GM21825 (cell line): ENCODE measurements at regions not wholly inside any gene's neighbourhood (a gene's known extent, or its start where the extent isn't known, plus 50 kb on each side); places are given as distances from the start of the nearest gene placed in this dataset.
"Not testable (repeated sequence)": the region's sequence is repeated elsewhere in the genome, so short reads cannot be mapped to it uniquely, and the experiment has no call there.

Experiments
- ATAC-seq: cut with Tn5 transposase; IDR thresholded peaks from one replicate; pipeline ENCODE4 v1.9.1; 2021; ENCODE audit warnings: mild to moderate bottlenecking, moderate library complexity; ENCODE audit not compliant: unreplicated experiment

DNA sequence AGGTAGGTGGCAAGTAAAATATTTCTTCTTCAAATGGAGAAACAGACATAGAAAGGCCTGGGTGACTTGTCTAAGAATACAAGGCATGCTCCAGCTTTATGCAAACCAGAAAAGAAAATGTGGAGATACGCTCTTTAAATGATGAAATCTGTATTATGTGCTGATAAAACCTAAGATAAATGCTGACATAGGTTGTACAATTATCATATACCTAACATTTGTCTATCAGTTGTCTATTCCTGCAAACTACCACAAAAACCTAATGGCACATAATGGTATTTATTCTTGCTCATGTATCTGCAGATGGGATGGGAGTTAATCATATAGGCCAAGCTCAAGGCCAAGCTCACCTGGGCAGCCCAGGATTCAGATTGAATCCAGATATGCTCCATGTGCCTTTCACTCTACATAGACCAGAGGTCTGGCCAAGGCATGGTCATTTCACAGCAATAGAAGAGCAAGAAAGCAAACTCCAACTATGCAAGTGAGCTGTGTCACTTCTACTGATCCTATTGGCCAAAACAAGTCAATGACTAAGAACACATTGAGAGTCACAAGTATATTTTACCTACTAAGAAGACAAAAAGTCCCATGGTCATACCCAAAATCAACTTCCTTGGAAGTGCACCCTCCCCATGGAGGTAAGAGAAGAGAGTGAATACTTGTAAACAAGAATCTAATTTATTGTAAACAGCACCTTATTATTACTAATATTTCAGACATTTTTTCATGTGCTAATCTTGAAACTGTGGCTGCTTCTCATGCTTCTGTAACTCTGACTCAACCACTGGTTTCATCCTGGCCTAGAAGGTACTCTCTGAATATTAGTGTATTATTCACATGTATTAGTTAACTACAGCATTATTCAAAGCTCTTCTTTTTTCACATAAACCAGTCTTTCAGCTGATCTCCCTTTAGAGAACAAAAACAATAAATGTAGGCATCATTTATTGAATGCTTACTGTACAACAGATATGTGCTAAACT is 270.7 kb upstream of the SOX9 start:
- no peak for ATAC-seq

DNA sequence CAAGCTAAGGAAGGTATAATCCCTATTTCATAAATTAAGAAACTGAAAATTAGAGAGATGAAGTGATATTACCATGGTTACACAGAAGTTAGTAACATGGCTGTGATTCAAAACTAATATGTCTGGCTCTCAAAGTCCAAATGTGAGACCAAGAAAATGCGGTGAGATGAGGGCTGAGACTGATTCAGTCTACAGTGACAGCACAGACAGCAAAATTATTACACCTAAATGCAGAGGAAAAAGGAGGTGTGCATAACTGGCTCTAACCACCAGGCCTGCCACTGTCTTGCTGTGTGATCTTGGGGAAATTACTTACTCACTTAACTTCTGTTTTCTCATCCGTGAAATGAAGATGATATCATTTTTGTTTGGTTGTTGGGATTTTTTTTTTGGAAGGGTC is 270.0 kb upstream of the SOX9 start:
- ATAC-seq, result no peak

DNA sequence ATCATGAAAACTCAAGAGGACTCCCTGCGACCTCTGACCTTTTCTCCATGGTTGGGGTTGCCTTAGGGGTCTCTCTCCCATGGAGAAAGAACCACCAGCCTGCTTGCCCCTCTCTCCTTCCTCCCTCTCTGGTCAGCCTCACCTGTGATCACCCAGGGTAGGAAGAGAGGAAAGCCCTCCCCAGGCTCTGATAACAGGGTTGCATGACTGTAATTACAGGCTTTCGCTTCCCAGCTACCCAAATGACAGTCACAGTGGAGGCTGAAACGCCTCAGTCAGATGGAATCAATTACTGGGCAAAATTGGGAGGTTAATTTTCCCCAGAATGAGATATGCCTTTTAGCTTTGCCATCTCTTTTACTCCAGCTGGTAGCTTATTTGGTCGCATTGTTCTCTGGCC is 265.8 kb upstream of the SOX9 start:
- ATAC-seq, result no peak

DNA sequence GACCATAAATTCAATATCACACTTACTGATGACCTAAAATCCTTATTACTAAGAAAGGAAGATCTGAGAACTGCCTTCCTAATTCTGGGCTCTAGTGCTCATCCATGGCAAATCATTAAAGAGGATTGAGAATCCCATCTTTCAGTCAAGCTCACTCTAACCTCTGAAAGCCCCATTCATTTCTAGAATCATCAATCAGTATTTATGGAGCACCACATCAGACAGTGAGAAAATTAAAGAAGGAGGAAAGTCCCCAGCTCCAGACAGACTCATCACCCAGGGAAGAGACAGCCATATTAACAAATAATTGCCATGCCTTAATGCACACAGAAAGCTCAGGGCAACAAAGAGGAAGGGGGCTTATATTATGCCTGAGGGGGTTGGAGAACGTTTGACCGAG is 256.1 kb upstream of the SOX9 start:
- ATAC-seq, result no peak

DNA sequence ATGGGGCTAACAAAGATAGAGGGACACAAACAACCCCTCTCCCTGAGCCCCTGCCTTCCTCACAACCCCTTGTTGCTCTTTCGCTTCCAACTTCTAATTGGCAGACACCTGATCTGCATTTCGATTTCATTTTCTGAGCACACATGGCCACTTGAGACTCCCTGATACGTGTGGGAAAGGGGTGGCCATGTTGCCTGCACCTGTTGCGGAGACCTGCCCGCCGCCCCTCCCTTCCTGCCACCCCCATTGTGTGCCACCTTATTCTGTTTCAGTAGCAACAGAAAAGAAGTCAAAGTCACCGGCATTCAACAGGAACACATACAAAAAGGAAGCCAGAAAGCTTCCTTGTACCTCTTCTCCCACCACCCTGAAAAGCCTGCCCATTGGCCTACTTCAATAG is 254.7 kb upstream of the SOX9 start:
- no peak for ATAC-seq

DNA sequence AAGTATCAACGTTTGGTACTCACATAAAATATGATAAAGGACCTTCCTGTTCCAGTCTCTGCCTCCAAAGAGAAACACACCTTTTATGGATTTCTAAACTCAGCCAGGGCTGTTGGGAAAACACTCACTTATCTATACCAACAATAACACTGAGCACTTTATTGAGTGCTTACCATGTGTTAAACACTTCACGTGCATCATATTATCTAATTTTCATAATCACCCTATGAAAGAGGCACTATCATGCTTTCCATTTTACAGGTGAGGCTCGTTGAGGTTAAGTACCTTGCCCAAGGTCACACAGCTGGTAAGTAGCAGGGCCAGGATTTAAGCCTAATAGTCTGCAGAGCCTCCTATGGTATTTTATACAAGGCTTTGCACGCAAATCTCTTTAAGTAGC is 251.5 kb upstream of the SOX9 start:
- ATAC-seq, result no peak

DNA sequence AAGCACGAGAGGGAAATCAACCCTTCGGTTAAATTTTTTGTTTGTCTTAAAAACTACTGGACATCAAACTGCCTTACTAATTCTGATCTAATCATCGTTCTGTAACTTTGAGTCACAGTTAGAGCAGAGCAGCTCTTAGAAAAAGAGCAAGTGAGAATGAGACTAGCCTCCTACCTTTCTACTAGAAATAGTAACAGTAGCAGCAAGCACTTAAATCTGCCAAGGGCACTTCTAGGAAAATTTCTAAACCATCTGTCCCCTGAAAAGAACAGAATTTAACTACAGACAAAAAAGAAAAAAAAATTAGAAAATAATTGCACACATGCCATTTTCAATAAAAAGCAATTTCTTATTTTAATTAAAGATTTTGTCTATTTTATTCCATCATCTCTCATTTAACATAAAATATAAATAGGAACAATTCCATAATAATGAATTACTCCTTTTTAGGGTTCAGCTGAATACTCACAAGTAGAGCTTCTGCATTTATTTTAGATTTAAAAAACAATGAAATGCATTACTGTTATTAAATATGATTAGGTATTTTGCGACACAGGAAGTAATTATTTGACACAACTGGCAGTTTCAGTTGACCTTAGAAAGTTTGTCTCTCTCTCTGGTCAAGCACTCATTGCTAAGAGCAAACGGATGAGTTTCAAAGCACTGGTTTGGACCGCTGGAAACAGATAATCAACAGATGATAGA is 250.8 kb upstream of the SOX9 start:
- no peak for ATAC-seq

DNA sequence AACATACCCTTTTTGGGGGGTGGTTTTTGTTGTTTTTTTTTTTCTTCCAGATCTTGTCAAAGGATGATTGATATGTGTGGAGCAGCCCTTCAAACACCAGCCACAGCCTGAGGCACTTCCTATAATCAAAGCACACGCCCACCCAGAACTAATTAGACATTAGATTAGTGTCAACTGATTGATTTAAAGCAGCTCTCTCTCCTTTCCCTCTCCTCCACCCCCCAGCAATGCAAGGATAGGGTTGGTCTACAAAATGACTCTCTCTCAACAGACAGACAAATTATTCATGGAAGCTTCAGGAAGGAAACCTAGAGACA is 250.3 kb upstream of the SOX9 start:
- ATAC-seq, result no peak

DNA sequence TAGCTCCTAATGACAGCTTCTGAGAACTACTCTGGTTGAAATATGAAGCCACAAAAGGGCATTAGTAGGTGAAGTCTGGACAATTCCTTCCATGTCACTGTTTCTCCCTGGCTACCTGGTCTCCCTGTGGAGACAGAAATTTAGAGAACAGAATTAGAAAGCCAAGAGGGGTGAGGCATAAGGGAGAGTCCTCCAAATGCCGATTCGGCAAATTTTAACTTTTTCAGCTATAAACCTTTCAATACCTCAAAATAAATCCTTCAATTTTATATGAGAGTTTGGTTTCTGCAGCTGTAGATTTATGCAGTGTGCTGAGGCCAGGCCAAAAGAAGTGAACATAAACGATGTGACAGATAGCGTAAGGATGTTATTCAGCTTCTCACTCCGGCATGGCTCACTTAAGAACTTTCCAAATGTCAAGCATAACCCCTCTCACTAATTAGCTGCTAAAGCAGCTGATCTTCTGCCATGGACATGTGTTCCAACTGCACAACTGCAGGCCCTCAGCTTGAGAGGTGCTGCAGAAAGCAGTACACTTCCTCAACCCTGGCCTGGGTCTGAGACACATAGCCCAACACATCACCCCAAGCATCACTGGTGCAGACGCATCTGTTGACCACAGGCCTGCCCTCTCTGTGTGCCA is 247.9 kb upstream of the SOX9 start:
- ATAC-seq, result no peak

DNA sequence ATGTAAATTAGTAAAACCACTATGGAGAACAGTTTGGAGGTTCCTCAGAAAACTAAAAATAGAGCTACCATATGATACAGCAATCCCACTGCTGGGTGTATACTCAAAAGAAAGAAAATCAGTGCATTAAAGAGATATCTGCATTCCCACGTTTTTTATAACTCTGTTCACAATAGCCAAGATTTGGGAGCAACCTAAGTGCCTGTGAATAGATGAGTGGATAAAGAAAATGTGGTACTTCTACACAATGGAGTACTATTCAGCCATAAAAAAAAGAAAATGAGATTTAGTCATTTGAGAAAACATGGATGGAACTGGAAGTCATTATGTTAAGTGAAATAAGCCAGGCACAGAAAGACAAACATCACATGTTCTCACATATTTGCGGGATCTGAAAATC is 246.0 kb upstream of the SOX9 start:
- not testable (repeated sequence) for ATAC-seq

DNA sequence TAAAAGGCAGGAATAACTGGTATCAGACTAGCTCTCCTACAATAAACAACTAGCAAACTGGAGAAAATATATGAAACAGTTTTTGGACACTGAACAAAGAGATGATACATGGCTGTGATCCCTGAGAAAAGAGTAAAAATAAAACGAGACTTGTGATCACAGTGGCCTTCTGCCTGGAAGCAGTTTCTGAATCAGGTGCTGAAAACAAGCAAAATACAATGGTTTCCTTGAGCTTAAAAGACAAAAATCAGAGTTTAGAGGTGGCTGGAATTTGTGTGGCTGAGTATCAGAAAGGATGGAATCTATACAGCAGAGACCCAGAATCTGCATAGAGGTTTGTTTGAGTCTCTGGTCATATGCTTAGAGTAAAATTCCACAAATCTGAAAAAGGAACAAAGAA is 242.5 kb upstream of the SOX9 start:
- ATAC-seq, result no peak

DNA sequence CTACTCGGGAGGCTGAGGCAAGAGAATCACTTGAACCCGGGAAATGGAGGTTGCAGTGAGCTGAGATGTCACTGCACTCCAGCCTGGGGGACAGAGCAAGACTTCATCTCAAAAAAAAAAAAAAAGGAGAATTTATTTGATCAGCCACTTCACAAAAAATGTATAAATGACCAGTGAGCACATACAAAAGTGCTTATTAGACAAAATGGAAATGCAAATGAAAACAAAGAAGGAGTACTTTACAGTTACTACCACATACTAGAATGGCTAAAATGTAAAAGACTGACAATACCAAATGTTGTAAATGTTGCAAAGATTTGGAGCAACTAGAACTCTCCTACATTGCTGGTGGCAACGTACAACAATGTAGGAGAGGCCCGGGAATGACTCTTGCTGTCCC is 241.8 kb upstream of the SOX9 start:
- no peak for ATAC-seq

DNA sequence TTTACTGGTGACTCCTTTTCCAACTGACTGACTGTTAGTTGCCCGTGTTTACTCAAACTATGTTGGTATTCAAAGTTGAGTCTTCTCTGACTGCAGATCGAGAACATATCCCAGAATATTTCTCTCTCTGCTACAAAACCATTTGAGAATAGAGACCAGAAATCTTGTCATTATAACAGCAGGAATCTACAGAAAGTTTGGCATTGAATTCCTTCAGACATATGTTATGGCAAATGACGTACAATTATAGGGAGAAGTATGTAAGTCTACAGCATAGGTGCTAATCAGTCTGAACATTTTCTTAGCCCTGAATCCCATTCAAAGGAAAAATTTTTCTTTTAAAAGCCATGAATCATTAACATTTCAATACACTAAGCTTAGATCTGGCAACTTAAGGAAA is 239.8 kb upstream of the SOX9 start:
- ATAC-seq, result no peak

DNA sequence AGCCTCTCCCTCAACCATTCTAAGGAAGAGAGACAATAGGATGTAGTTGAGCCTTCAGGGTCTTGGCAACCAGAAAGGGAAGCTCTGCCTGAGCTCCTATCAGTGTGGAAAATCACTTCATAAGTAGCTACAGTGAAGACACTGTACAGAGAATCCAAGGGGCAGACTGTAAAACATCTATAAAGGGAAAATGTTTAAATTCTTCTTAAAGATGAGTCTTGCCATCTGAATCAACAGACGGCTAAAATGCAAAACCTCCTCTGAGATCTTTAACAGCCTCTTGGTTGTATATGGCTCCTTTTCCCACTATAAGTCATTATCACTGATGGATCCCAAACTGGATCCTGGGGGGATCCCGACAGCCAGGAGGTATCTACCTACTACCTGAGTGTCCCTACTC is 239.2 kb upstream of the SOX9 start:
- ATAC-seq, result no peak

DNA sequence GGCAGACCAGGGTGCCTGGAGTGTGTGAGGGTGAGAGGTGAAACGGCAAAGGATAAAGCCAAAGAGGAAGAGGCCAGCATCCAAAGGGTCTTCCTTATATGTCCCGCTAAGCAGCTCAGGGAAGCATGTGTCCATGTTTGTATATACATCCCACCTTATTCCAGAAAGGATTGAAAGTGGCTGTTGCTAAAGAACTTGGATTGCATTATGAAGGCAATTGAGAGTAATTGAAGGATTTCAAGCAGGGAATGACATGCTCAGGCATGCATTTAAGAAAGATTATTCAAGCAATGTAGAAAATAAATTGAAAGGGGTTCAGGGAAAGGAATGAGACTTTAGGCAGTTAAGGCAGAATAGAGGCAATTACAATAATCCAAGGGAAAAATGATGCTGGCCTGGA is 237.6 kb upstream of the SOX9 start:
- no peak for ATAC-seq

DNA sequence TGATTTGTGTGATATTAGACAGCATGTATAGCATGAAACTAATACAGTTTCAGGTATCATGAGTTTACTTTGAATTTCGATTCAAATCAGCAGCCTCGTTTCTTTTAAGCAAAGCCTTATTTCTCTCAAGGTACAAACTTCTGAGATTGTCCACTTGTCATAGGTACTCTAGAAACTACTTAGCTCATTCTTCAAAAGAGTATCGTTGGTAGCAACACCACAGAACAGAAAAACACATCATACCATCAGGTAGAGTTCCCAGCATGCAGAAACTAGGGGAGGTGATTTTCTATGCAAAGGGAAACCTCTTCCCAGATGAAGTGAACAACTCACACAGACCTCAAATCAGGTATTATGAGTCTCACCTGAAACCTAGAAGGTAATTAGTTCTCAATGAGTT is 237.0 kb upstream of the SOX9 start:
- no peak for ATAC-seq

DNA sequence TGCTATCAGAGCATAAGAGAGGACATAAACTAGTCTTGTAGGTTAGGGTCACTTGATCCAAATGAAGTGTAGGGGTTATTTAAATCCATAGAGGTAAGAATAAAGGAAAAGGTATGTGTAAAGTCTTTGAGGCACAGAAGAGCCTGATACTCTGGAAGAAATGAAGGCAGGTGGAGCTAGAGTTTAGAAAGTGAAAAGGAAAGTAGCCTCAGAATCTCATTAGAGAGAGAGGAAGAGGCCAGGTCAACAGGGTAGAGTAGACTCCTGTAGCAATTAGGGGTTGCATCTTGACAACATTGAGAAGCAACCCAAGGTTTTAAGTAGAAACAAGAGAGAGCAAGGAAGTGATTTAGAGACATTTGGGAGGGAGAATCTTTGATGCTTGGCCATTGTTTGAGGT is 235.2 kb upstream of the SOX9 start:
- no peak for ATAC-seq

DNA sequence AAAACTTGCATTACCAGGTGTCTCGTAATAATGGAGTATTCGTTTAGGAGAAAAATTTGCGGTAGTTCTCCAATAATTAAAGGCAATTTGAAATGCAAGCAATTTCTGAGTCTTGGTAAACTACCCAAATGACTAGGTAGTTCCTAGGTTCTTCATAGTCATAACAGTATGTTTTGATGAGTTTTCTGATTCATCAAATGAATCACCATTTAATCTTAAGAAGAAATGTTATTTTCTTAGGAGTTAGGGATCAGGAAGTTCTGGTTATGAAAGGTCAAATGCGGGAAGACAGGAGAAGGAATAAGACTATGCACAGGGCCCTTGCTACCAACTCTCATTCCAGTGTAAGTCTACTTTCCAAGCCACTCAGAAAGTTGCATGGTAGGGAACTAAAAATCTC is 221.5 kb upstream of the SOX9 start:
- no peak for ATAC-seq

DNA sequence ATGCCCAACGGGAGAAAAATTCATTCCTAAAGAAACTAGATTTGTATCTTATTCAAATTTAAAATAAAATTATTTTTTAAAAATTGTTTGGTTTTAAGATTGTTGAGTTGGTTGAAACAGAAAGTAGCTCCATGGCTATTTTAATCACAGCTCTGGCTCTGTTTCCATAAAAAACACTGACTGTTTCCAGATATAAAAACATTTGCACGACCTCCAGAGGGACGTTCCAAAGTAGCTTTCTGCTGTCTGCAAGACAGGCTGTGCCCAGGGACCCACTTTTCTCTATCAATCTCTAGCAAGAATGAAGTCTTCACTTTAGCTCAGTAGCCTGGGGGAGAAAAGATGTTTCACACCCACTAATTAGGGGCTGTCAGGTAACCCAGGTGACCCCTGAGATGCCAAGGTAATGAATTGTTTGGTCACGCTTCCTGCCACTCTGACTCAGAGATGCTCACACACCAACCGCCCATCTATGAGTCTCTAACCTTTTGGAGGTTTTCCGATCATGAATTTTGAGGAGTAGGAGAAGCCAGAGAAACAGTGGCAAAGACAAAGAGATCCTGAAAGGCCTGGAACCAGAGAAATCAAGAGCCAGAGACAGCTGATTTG is 220.1 kb upstream of the SOX9 start:
- ATAC-seq, result no peak

DNA sequence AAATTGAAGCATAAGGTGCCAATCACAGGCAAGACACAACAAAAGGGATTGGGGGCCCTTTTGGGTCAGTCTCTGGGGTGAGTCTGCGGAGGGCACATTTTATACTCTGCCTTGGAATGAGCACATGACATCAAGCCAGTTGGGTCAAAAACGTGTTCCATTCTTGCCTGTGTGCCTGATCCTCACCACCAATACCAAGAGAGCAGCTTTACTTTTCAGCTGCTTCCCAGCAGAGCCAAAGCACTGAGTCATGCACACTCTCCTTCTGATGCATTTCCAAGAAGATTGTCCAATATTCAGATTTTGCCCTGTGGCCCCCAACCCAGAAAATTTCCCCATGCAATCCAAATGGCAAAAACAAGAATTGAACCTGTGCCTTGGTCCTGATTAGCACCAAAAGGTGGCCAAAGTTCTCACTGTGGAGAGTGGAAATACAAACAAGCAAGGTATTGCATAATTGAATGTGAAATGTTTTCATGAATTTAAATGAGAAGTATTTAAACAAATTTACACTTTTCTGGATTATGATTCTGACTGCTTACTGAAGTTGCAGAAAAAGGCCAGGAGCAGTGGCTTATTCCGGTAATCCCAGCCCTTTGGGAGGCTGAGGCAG is 217.8 kb upstream of the SOX9 start:
- ATAC-seq, result no peak

DNA sequence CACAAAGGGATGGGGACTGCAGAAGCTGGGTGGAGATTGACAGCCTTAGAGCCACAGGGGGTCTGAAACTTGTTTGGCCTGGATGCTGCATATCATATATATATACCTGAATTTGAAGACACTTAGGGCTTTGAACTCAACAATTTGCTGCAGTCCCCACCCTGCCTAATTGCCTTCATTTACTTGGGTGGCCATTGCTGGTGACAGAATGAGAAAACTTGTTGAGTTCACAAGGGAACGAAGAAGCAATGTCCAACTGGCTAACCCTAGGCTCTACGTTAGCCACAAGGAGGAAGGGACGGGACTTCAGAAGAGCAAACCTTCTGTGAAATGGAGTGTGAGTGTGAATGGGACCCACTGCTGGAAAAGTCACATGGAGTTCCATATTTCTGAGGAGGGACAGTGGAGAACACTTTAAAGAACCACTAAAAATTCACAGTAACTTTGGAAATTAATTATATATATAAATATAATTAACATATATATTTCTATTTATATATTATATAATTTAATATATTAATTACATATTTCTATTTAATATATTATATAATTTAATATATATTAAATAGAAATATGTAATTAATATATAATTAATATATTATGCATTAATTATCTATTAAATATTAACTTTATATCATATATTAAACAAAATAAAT is 215.3 kb upstream of the SOX9 start:
- ATAC-seq, result no peak
